ENCODE measurements at regions not wholly inside any gene's neighbourhood (a gene's known extent, or its start where the extent isn't known, plus 50 kb on each side); places are given as distances from the start of the nearest gene placed in this dataset.

DNA sequence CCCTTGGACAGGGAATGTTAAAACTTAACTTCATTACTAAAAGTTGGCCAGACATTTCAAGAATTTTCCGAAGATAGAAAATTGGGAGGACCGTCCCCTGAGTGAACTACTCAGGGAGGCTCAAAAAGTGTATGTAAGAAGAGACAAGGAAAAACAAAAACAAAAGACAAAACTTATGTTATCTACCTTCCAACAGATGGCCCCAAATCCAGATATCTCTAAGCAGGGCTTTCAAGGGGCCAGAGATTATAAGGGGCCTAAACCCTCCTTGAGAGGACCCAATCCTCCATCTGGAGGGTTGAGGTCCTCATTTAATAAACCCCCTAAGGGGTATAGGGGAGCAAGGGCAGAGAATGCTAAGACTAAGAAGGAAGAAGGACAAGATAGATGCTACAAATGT is 203.6 kb downstream of the SH2D4B start:
- Histone ChIP-seq H3K9me3 (ENCODE audit: low read depth, low read length, poor library complexity, severe bottlenecking) (no peaks in the 10 kb centered on the region), H3K36me3 (ENCODE audit: insufficient read depth, low read length, poor library complexity, severe bottlenecking) (no peaks in the 10 kb centered on the region), H3K4me3 (ENCODE audit: low read depth, low read length, poor library complexity, severe bottlenecking) (no peak overlapping the region), H3K4me1 (ENCODE audit: insufficient read depth, low read length, poor library complexity, severe bottlenecking) (no peaks in the 10 kb centered on the region), H3K27ac (ENCODE audit: low read depth, low read length, poor library complexity, severe bottlenecking) (no peak overlapping the region), H3K27me3 (replicated peaks; ENCODE audit: insufficient read depth, low read depth, low read length, poor library complexity) (no peaks in the 10 kb centered on the region)
- intact Hi-C loops (cut with micrococcal nuclease; ENCODE audit: unreplicated experiment), result no loop called here
- TF ChIP-seq, protein P1, sequence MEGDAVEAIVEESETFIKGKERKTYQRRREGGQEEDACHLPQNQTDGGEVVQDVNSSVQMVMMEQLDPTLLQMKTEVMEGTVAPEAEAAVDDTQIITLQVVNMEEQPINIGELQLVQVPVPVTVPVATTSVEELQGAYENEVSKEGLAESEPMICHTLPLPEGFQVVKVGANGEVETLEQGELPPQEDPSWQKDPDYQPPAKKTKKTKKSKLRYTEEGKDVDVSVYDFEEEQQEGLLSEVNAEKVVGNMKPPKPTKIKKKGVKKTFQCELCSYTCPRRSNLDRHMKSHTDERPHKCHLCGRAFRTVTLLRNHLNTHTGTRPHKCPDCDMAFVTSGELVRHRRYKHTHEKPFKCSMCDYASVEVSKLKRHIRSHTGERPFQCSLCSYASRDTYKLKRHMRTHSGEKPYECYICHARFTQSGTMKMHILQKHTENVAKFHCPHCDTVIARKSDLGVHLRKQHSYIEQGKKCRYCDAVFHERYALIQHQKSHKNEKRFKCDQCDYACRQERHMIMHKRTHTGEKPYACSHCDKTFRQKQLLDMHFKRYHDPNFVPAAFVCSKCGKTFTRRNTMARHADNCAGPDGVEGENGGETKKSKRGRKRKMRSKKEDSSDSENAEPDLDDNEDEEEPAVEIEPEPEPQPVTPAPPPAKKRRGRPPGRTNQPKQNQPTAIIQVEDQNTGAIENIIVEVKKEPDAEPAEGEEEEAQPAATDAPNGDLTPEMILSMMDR (conservative IDR thresholded peaks at IDR 0.05; ENCODE audit: low read depth, low read length), result no peak
- ChIA-PET CTCF (no interaction called here), POLR2A (ENCODE audit: low non-redundant PET) (no interaction called here)
- DNase-seq (ENCODE audit: low spot score), result no peak
- no TSS peak for BruUV-seq (replicated peaks)

GRCh38 chr10:80750268-80750667 is 212.6 kb downstream of the SH2D4B start:
- no peak for TF ChIP-seq EZH2 (IDR thresholded peaks at IDR 0.05; ENCODE audit: borderline replicate concordance, low read depth, low read length, poor library complexity, severe bottlenecking)
- TF ChIP-seq, protein P1 (conservative IDR thresholded peaks at IDR 0.05; ENCODE audit: low read depth, low read length), result no peak
- BruUV-seq (replicated peaks), result no TSS peak
- POLR2A ChIA-PET (ENCODE audit: low non-redundant PET), result no interaction called here
- H3K9me3 ChIP-seq (ENCODE audit: low read depth, low read length, poor library complexity, severe bottlenecking), result no peaks in the 10 kb centered on the region
- H3K4me3 ChIP-seq (ENCODE audit: low read depth, low read length, poor library complexity, severe bottlenecking), result no peak overlapping the region
- intact Hi-C loops (cut with micrococcal nuclease; ENCODE audit: unreplicated experiment), result no loop called here
- DNase-seq (ENCODE audit: low spot score), result no peak
- CTCF ChIA-PET, result no interaction called here
- H3K4me1 ChIP-seq (ENCODE audit: insufficient read depth, low read length, poor library complexity, severe bottlenecking), result no peaks in the 10 kb centered on the region
- H3K27ac ChIP-seq (ENCODE audit: low read depth, low read length, poor library complexity, severe bottlenecking), result no peak overlapping the region
- no peaks in the 10 kb centered on the region for H3K36me3 ChIP-seq (ENCODE audit: insufficient read depth, low read length, poor library complexity, severe bottlenecking)
- no peaks in the 10 kb centered on the region for H3K27me3 ChIP-seq (replicated peaks; ENCODE audit: insufficient read depth, low read depth, low read length, poor library complexity)

DNA sequence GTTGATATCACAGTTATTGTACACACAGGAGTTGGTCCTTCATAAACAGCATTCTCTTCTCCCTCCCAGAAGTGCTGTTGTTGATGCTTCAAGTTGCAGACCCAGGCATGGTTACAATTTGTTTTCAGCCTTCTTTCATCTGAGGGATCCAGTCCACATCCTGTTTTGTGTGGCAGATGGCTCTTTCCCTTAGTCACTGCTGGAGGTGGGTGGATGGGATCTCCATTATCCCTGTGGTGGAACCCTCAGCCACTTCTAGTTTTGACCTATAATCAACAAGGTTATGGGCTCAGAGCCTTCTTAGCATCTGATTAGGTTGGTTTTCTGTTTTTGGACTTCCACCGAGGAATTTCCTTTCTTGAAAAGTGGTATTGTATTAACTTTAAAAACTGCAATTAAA is 214.2 kb downstream of the SH2D4B start:
- no peaks in the 10 kb centered on the region for H3K36me3 ChIP-seq (ENCODE audit: insufficient read depth, low read length, poor library complexity, severe bottlenecking)
- no peak overlapping the region for H3K27ac ChIP-seq (ENCODE audit: low read depth, low read length, poor library complexity, severe bottlenecking)
- no peaks in the 10 kb centered on the region for H3K27me3 ChIP-seq (replicated peaks; ENCODE audit: insufficient read depth, low read depth, low read length, poor library complexity)
- intact Hi-C loops (cut with micrococcal nuclease; ENCODE audit: unreplicated experiment), result no loop called here
- TF ChIP-seq, protein P1 (conservative IDR thresholded peaks at IDR 0.05; ENCODE audit: low read depth, low read length), result no peak
- TF ChIP-seq EZH2 (IDR thresholded peaks at IDR 0.05; ENCODE audit: borderline replicate concordance, low read depth, low read length, poor library complexity, severe bottlenecking), result no peak
- POLR2A ChIA-PET (ENCODE audit: low non-redundant PET), result no interaction called here
- no TSS peak for BruUV-seq (replicated peaks)
- DNase-seq (ENCODE audit: low spot score), result no peak
- CTCF ChIA-PET, result no interaction called here
- H3K9me3 ChIP-seq (ENCODE audit: low read depth, low read length, poor library complexity, severe bottlenecking), result no peaks in the 10 kb centered on the region
- no peaks in the 10 kb centered on the region for H3K4me1 ChIP-seq (ENCODE audit: insufficient read depth, low read length, poor library complexity, severe bottlenecking)
- H3K4me3 ChIP-seq (ENCODE audit: low read depth, low read length, poor library complexity, severe bottlenecking), result no peak overlapping the region

Measured in A673 (cell line).